ENCODE measurements at regions not wholly inside any gene's neighbourhood (a gene's known extent, or its start where the extent isn't known, plus 50 kb on each side); places are given as distances from the start of the nearest gene placed in this dataset.

- Histone ChIP-seq H3K4me3 (no peak overlapping the region), H3K4me1 (peaks cover 0 to 26% (median 18%) of the 10 kb centered on the region in 4 donors), H3K9me3 (peaks cover 0 to 7% (median 0%) of the 10 kb centered on the region in 4 donors), H3K27ac (peak overlapping the region in 4 of 5 donors; percentile 7 to 60 (median 28)), H3K36me3 (no peaks in the 10 kb centered on the region), H3K27me3 (peaks cover 0 to 9% (median 0%) of the 10 kb centered on the region in 3 donors)
- intact Hi-C loops (cut with DNase I; ENCODE audit: low total_unique reads): no loop called here
- WGBS, 5 donors: 8 to 37% (median 20%) methylated on average over 2 to 4 of the region's 4 CpGs
- TF ChIP-seq POLR2AphosphoS5 (IDR thresholded peaks at IDR 0.05) (peak in 1 of 3 donors; percentile 10), EP300 (IDR thresholded peaks at IDR 0.05) (no peak)
- peak; percentile 78 to 81 for DNase-seq
Observed at GRCh38 chrX:69024931-69025330, 140.3 kb downstream of the PJA1 start.

- Histone ChIP-seq H3K4me3 (no peak overlapping the region), H3K27ac (peak overlapping the region in 2 of 5 donors; percentile 39 to 42), H3K36me3 (no peaks in the 10 kb centered on the region), H3K9me3 (peaks cover 0 to 7% (median 0%) of the 10 kb centered on the region in 4 donors), H3K27me3 (peaks cover 0 to 11% (median 0%) of the 10 kb centered on the region in 3 donors), H3K4me1 (peaks cover 0 to 26% (median 18%) of the 10 kb centered on the region in 4 donors)
- no peak for TF ChIP-seq POLR2A (IDR thresholded peaks at IDR 0.05)
- intact Hi-C loops (cut with DNase I; ENCODE audit: low total_unique reads): no loop called here
- WGBS, 5 donors: 69 to 87% (median 82%) methylated on average over 2 to 10 of the region's 10 CpGs
- DNase-seq: peak in 1 of 2 donors; percentile 26
Observed at GRCh38 chrX:69024161-69024736, 141.0 kb downstream of the PJA1 start.

- TF ChIP-seq EP300 (IDR thresholded peaks at IDR 0.05) (no peak), CTCF (IDR thresholded peaks at IDR 0.05) (no peak), POLR2A (IDR thresholded peaks at IDR 0.05) (no peak), POLR2AphosphoS5 (IDR thresholded peaks at IDR 0.05) (no peak)
- intact Hi-C loops (cut with DNase I; ENCODE audit: low total_unique reads): no loop called here
- Histone ChIP-seq H3K27me3 (peaks cover 0 to 9% (median 0%) of the 10 kb centered on the region in 3 donors), H3K36me3 (no peaks in the 10 kb centered on the region), H3K9me3 (peaks cover 0 to 7% (median 0%) of the 10 kb centered on the region in 4 donors), H3K4me1 (peaks cover 0 to 23% (median 11%) of the 10 kb centered on the region in 4 donors), H3K27ac (no peak overlapping the region), H3K4me3 (no peak overlapping the region)
- DNase-seq: peak in 1 of 2 donors; percentile 0
Observed at GRCh38 chrX:69022430-69022829, 142.8 kb downstream of the PJA1 start.

- Histone ChIP-seq H3K4me3 (no peak overlapping the region), H3K9me3 (peaks cover 0 to 7% (median 0%) of the 10 kb centered on the region in 4 donors), H3K36me3 (no peaks in the 10 kb centered on the region), H3K27ac (no peak overlapping the region), H3K27me3 (peaks cover 0 to 7% (median 0%) of the 10 kb centered on the region in 3 donors), H3K4me1 (peaks cover 0 to 24% (median 9%) of the 10 kb centered on the region in 4 donors)
- 69 to 77% (median 74%) methylated on average over 7 to 10 of the region's 10 CpGs for WGBS, 5 donors
- intact Hi-C loops (cut with DNase I; ENCODE audit: low total_unique reads): no loop called here
- DNase-seq: peak in 1 of 2 donors; percentile 35
- TF ChIP-seq POLR2A (IDR thresholded peaks at IDR 0.05) (no peak), CTCF (IDR thresholded peaks at IDR 0.05) (no peak), EP300 (IDR thresholded peaks at IDR 0.05) (no peak), POLR2AphosphoS5 (IDR thresholded peaks at IDR 0.05) (no peak)
Observed at GRCh38 chrX:69021141-69021960, 143.9 kb downstream of the PJA1 start.

- no peak for TF ChIP-seq EP300 (IDR thresholded peaks at IDR 0.05)
- Histone ChIP-seq H3K9me3 (no peaks in the 10 kb centered on the region), H3K4me3 (no peak overlapping the region), H3K27ac (no peak overlapping the region), H3K27me3 (peaks cover 0 to 3% (median 0%) of the 10 kb centered on the region in 3 donors), H3K4me1 (peaks cover 0 to 28% (median 14%) of the 10 kb centered on the region in 4 donors), H3K36me3 (no peaks in the 10 kb centered on the region)
- DNase-seq: peak in 1 of 2 donors; percentile 0
- WGBS, 5 donors: 66 to 90% (median 87%) methylated on average over 3 of the region's 3 CpGs
- intact Hi-C loops (cut with DNase I; ENCODE audit: low total_unique reads): no loop called here
Observed at GRCh38 chrX:69020316-69020715, 144.9 kb downstream of the PJA1 start.

Data from stomach (tissue), 8 donors.